HFFc6 (cell line): ENCODE measurements at regions not wholly inside any gene's neighbourhood (a gene's known extent, or its start where the extent isn't known, plus 50 kb on each side); places are given as distances from the start of the nearest gene placed in this dataset.

Experiments used
- DNase-seq: peaks from one replicate; pipeline ENCODE4 v3.0.0-alpha.2; 2018
- H3K27ac Mint-ChIP-seq: 2 replicates; pipeline ENCODE4 v1.8.0; 2020; ENCODE audit warnings: mild to moderate bottlenecking, mixed read lengths
- H3K27me3 Mint-ChIP-seq: 2 replicates; pipeline ENCODE4 v1.8.0; 2021; ENCODE audit warnings: mild to moderate bottlenecking, moderate library complexity, mixed read lengths; ENCODE audit not compliant: insufficient read depth
- H3K36me3 Mint-ChIP-seq: 2 replicates; pipeline ENCODE4 v1.8.0; 2021; ENCODE audit warnings: low read depth, mixed read lengths
- H3K4me1 Mint-ChIP-seq: 2 replicates; pipeline ENCODE4 v1.8.0; 2020; ENCODE audit warnings: low read depth, mixed read lengths
- H3K4me3 Mint-ChIP-seq: 2 replicates; pipeline ENCODE4 v1.8.0; 2020; ENCODE audit warnings: mild to moderate bottlenecking, moderate library complexity, mixed read lengths
- H3K9me3 Mint-ChIP-seq: 2 replicates; pipeline ENCODE4 v1.8.0; 2020; ENCODE audit warnings: mild to moderate bottlenecking, mixed read lengths
- TF ChIP-seq, protein P1 (sequence below): fragments of 200-600 bp; sonication (generic); IDR thresholded peaks from 2 replicates; pipeline ENCODE4 v1.5.0; 2021; ENCODE audit warnings: antibody characterized with exemption, mild to moderate bottlenecking

DNA sequence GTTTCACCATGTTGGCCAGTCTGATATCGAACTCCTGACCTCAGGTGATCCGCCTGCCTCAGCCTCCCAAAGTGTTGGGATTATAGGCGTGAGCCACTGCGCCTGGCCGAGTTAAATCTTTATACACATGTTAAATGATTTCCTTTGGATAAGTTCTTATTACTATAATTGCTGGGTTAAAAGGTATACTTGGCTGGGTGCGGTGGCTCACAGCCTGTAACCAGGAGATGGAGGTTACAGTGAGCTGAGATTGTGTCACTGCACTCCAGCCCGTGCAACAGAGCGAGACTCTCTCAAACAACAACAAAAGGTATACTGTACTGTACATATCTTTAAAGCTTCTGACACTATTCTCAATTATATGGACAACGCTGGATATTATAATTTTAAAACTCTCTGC, 53.2 kb upstream of the CDK13 start:
- Mint-ChIP-seq H3K27ac (no peak overlapping the region), H3K36me3 (no peaks in the 10 kb centered on the region)

DNA sequence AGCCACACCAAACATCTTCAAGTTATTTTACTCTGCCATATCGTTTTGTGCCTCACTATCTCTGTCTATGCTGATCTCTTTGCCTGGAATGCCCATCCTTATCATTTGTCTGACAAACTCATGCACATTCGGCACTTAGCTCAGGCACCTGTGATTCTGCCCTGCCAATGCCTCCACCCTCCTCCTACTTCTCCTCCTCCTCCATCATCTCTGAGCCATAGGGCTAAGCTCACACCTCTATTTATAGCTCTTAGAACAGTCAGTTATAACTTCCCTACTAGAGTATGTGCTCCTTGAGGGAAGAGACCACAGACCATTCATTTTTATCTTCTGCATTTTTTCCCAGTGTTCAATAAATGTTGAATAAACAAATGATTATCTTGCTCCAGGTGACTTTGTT, 51.2 kb upstream of the CDK13 start:
- H3K4me1 Mint-ChIP-seq, result peaks cover 6% of the 10 kb centered on the region
- no peak for DNase-seq
- no peak overlapping the region for H3K4me3 Mint-ChIP-seq
- H3K27ac Mint-ChIP-seq, result no peak overlapping the region
- no peaks in the 10 kb centered on the region for H3K9me3 Mint-ChIP-seq
- H3K27me3 Mint-ChIP-seq, result peaks cover 15% of the 10 kb centered on the region
- H3K36me3 Mint-ChIP-seq, result no peaks in the 10 kb centered on the region
- TF ChIP-seq, protein P1, sequence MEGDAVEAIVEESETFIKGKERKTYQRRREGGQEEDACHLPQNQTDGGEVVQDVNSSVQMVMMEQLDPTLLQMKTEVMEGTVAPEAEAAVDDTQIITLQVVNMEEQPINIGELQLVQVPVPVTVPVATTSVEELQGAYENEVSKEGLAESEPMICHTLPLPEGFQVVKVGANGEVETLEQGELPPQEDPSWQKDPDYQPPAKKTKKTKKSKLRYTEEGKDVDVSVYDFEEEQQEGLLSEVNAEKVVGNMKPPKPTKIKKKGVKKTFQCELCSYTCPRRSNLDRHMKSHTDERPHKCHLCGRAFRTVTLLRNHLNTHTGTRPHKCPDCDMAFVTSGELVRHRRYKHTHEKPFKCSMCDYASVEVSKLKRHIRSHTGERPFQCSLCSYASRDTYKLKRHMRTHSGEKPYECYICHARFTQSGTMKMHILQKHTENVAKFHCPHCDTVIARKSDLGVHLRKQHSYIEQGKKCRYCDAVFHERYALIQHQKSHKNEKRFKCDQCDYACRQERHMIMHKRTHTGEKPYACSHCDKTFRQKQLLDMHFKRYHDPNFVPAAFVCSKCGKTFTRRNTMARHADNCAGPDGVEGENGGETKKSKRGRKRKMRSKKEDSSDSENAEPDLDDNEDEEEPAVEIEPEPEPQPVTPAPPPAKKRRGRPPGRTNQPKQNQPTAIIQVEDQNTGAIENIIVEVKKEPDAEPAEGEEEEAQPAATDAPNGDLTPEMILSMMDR, result no peak

More for the DNA sequence above, 53.2 kb upstream of the CDK13 start:
- Mint-ChIP-seq H3K4me1 (no peaks in the 10 kb centered on the region), H3K9me3 (no peaks in the 10 kb centered on the region), H3K4me3 (no peak overlapping the region), H3K27me3 (peaks cover 23% of the 10 kb centered on the region)
- DNase-seq, result no peak
- TF ChIP-seq, protein P1, result no peak
